EL (cell line): ENCODE measurements at regions not wholly inside any gene's neighbourhood (a gene's known extent, or its start where the extent isn't known, plus 50 kb on each side); places are given as distances from the start of the nearest gene placed in this dataset.
"Not testable (repeated sequence)": the region's sequence is repeated elsewhere in the genome, so short reads cannot be mapped to it uniquely, and the experiment has no call there.

ENCODE experiments used
- DNase-seq: peaks from one replicate; pipeline ENCODE4 v3.0.0-alpha.2; 2016

- DNase-seq, result no peak
Measured at GRCh38 chr15:54840621-54841398, 355.9 kb downstream of the RSL24D1 start.

- DNase-seq, result no peak
Measured at GRCh38 chr15:54839379-54839778, 357.4 kb downstream of the RSL24D1 start.

- no peak for DNase-seq
Measured at GRCh38 chr15:54836052-54836795, 360.5 kb downstream of the RSL24D1 start.

- no peak for DNase-seq
Measured at GRCh38 chr15:54829821-54830220, 366.9 kb downstream of the RSL24D1 start.

GRCh38 chr15:54820811-54821210, 375.9 kb downstream of the RSL24D1 start:
- no peak for DNase-seq

- no peak for DNase-seq
Measured at GRCh38 chr15:54820098-54820497, 376.6 kb downstream of the RSL24D1 start.

- DNase-seq, result no peak
Measured at GRCh38 chr15:54816401-54816800, 380.3 kb downstream of the RSL24D1 start.

- no peak for DNase-seq
Measured at GRCh38 chr15:54815556-54815955, 381.2 kb downstream of the RSL24D1 start.

GRCh38 chr15:54812383-54812782, 384.4 kb downstream of the RSL24D1 start:
- DNase-seq, result no peak

GRCh38 chr15:54810496-54810895, 386.2 kb downstream of the RSL24D1 start:
- DNase-seq, result no peak

GRCh38 chr15:54810031-54810430, 386.7 kb downstream of the RSL24D1 start:
- no peak for DNase-seq

- no peak for DNase-seq
Measured at GRCh38 chr15:54808321-54808720, 388.4 kb downstream of the RSL24D1 start.

GRCh38 chr15:54803987-54804386, 392.8 kb downstream of the RSL24D1 start:
- DNase-seq, result no peak

GRCh38 chr15:54803134-54803808, 393.5 kb downstream of the RSL24D1 start:
- DNase-seq, result no peak

- no peak for DNase-seq
Measured at GRCh38 chr15:54792526-54792925, 404.2 kb downstream of the RSL24D1 start.

GRCh38 chr15:54790693-54791092, 406.0 kb downstream of the RSL24D1 start:
- DNase-seq, result no peak

- DNase-seq, result no peak
Measured at GRCh38 chr15:54789376-54789775, 407.4 kb downstream of the RSL24D1 start.

GRCh38 chr15:54781220-54781619, 415.5 kb downstream of the RSL24D1 start:
- not testable (repeated sequence) for DNase-seq

GRCh38 chr15:54779271-54779670, 417.5 kb downstream of the RSL24D1 start:
- no peak for DNase-seq

- no peak for DNase-seq
Measured at GRCh38 chr15:54776410-54776809, 420.3 kb downstream of the RSL24D1 start.

- DNase-seq, result no peak
Measured at GRCh38 chr15:54772663-54773062, 424.1 kb downstream of the RSL24D1 start.

- not testable (repeated sequence) for DNase-seq
Measured at GRCh38 chr15:54749461-54749860, 447.3 kb downstream of the RSL24D1 start.

- DNase-seq, result no peak
Measured at GRCh38 chr15:54722342-54722986, 474.3 kb downstream of the RSL24D1 start.
